ENCODE measurements at regions not wholly inside any gene's neighbourhood (a gene's known extent, or its start where the extent isn't known, plus 50 kb on each side); places are given as distances from the start of the nearest gene placed in this dataset.

GRCh38 chr9:106526716-106527204 is 336.2 kb upstream of the ZNF462 start:
- no peak for DNase-seq (ENCODE audit: low spot score)

GRCh38 chr9:106528158-106528557 is 334.8 kb upstream of the ZNF462 start:
- no peak for DNase-seq (ENCODE audit: low spot score)

GRCh38 chr9:106529616-106530015 is 333.4 kb upstream of the ZNF462 start:
- DNase-seq (ENCODE audit: low spot score), result no peak

- DNase-seq (ENCODE audit: low spot score), result no peak
Measured at GRCh38 chr9:106531491-106531890, 331.5 kb upstream of the ZNF462 start.

- DNase-seq (ENCODE audit: low spot score), result no peak
Measured at GRCh38 chr9:106532306-106533015, 330.5 kb upstream of the ZNF462 start.

- DNase-seq (ENCODE audit: low spot score), result no peak
Measured at GRCh38 chr9:106534800-106535199, 328.2 kb upstream of the ZNF462 start.

GRCh38 chr9:106535439-106535838 is 327.5 kb upstream of the ZNF462 start:
- no peak for DNase-seq (ENCODE audit: low spot score)

- no peak for DNase-seq (ENCODE audit: low spot score)
Measured at GRCh38 chr9:106557996-106558667, 304.8 kb upstream of the ZNF462 start.

GRCh38 chr9:106560540-106560939 is 302.4 kb upstream of the ZNF462 start:
- no peak for DNase-seq (ENCODE audit: low spot score)

GRCh38 chr9:106575823-106576222 is 287.1 kb upstream of the ZNF462 start:
- no peak for DNase-seq (ENCODE audit: low spot score)

GRCh38 chr9:106576232-106576760 is 286.7 kb upstream of the ZNF462 start:
- DNase-seq (ENCODE audit: low spot score), result no peak

- DNase-seq (ENCODE audit: low spot score), result no peak
Measured at GRCh38 chr9:106577121-106577520, 285.8 kb upstream of the ZNF462 start.

GRCh38 chr9:106580546-106580945 is 282.4 kb upstream of the ZNF462 start:
- DNase-seq (ENCODE audit: low spot score), result no peak

GRCh38 chr9:106581973-106582372 is 281.0 kb upstream of the ZNF462 start:
- DNase-seq (ENCODE audit: low spot score), result no peak

- DNase-seq (ENCODE audit: low spot score), result no peak
Measured at GRCh38 chr9:106583751-106584150, 279.2 kb upstream of the ZNF462 start.

GRCh38 chr9:106587042-106587441 is 275.9 kb upstream of the ZNF462 start:
- DNase-seq (ENCODE audit: low spot score), result no peak

GRCh38 chr9:106588626-106589025 is 274.3 kb upstream of the ZNF462 start:
- DNase-seq (ENCODE audit: low spot score), result no peak

- DNase-seq (ENCODE audit: low spot score), result no peak
Measured at GRCh38 chr9:106590759-106591505, 272.0 kb upstream of the ZNF462 start.

- no peak for DNase-seq (ENCODE audit: low spot score)
Measured at GRCh38 chr9:106593201-106593600, 269.8 kb upstream of the ZNF462 start.

GRCh38 chr9:106596984-106597383 is 266.0 kb upstream of the ZNF462 start:
- DNase-seq (ENCODE audit: low spot score), result no peak

GRCh38 chr9:106600955-106601560 is 261.9 kb upstream of the ZNF462 start:
- no peak for DNase-seq (ENCODE audit: low spot score)

GRCh38 chr9:106602344-106602743 is 260.6 kb upstream of the ZNF462 start:
- DNase-seq (ENCODE audit: low spot score), result no peak
